GM19239 (cell line): ENCODE measurements at regions not wholly inside any gene's neighbourhood (a gene's known extent, or its start where the extent isn't known, plus 50 kb on each side); places are given as distances from the start of the nearest gene placed in this dataset.

Experiments
- DNase-seq: peaks from one replicate; pipeline ENCODE4 v3.0.0; 2011; ENCODE audit warnings: low spot score; ENCODE audit not compliant: insufficient read length
- FAIRE-seq: peaks from 2 replicates; lab custom pipeline; 2011; peaks lifted over from hg19 to GRCh38; lab: Jason Lieb, UNC

DNA sequence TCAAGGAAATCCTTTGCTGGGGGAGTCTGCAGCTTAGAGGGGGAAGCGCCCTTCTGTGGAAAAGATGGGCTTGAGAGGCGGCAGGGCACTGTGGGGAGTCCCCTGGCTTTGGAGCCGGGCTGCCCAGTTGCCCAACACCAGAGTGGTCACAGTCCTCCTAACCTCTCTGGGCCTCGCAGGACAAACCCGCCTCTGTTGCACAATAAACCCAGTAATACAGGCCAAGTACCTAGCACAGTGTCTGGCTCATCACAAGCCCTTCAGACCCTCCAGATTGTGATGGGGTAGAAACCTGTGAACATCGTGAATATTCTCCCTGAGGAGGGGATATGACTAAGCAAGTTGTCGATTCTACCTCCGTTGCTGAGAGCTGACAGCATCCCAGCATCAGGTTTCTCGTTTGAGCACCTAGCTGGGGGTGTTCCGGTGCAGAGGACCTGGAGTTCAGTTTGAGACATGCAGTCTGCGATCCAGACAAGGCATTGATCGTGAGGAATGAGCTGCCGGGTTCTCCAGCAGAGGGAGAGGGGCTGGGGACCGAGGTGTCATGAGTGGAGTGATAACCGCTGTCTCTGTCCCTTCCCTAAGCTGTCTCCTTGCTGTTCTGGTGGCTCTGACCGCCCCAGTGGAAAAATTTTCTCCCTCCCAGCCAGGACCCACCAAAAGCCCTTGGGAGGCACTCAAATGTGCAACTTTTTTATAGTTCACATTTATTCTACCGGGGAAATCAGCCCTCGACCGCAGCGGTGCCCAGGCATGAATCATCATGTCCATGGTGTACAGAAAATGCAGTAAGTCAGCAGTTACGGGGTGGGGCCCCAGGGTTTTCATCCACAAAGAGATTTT, 161.9 kb downstream of the WSCD1 start:
- DNase-seq = no peak
- FAIRE-seq = no peak

DNA sequence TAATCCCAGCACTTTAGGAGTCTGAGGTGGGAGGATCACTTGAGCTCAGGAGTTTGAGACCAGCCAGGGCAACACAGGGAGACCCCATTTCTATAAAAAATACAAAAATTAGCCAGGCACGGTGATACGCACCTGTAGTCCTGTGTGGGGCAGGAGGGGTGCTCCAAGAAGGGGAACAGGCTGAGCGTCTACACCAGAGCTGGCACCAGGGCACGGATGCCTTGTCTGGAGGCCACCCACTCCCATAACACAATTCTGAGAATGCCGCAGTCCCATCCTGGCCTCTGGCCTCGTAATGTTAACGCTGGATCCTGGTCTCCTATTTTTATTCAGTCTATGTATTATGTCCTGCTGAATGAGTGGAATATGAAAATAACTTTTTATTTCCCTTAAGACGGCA, 161.3 kb downstream of the WSCD1 start:
- FAIRE-seq = no peak
- no peak for DNase-seq

DNA sequence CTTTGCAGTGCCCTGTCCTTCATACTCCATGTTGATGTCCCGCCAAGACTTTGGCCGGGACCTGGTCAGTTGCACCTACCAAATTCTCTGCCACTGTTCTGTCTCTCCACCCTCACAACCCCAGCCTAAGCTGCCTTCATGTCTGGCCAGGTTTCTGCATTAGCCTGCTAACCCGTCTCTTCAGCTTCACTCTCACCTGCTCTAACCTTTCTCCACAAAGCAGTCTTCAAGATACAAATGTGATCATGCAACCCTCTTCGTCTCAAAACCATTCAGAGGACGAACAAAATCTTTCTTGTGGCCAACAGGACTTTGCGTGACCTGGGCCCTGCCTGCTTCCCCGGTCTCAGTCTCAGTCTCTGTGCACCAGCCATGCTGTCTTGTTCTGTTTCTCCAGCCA, 148.2 kb downstream of the WSCD1 start:
- no peak for FAIRE-seq

DNA sequence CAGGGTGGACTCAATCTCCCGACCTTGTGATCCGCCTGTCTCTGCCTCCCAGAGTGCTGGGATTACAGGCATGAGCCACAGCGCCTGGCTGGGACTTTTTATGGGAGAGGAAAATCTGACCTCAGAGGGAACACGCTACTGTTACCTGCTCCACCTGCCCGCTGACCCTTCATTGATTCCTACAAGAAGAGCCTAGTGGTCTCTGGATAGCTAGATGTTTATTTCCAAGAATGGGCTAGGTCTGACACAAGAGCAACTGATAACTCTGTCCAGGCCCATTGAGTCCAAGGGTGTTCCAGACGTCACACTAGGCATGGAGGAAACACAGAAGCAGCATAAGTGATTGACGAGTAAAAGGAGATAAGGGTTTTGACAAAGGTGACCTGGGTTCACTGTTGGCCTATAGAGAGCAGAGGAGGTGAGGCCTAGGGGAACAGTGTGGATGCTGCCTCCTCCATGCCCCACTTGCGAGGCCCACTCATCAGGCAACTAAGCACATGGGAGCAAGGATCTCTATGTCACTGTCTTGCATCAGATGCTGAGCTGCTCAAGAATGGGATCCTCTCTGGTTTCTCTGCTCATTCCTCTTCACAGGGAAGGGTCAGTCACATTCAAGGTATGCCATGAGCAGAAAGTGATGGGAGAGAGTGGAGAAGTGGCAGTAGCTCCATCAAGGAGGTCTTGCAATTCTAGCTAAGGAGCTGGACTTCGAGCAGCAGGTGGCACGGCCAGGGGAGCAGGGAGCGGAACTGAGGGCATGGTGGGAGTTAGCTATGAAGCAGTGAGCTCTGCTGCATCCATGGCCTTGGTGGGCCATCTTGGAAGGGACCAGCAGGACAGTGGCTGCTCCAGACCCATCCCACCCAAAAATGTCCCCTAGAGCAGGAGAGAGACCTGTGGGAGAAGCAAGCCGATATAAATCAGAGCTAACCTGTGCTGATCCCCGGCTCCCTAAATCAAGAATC, 145.2 kb downstream of the WSCD1 start:
- DNase-seq (no peak), FAIRE-seq (no peak)

More for the DNA sequence above, 148.2 kb downstream of the WSCD1 start:
- no peak for DNase-seq

DNA sequence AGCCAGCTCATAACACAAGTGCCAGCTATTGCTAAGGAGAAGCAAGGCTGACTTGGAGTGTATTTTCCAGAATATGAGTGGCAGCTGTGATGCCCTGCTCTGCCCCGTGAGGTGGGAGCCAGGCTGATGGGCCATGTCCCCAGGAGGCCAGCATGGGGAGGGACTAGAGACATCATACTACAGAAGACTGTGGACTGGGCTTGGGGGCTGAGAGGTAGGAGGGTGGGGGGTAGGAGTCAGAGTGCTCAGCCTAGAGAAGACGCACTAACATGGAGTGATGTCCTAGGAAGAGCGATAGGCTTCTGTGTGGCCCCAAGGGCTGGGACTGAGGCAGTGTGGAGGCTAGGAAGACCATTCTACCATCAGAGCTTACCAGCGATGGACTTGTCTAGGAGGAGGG, 143.7 kb downstream of the WSCD1 start:
- no peak for FAIRE-seq
- DNase-seq = no peak

DNA sequence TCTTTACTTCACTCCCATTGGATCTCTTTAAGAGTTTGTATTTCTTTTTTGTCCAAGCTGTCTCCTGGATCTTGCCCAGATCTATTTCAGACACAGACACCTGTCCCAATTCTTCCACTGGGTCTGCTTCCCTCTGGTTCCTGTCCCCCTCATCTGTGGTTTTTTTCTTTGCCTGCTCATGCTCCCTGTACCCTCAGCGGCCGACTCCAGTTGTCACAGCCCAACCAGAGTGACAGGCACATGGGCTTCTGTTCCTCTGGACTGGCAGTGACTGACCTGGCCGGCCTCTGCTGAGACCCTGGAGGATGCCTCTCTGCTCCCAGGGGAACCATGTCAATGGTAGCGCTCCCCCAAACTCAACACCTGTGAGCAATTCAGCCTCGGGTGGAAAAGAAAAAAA, 142.6 kb downstream of the WSCD1 start:
- no peak for FAIRE-seq
- DNase-seq = no peak

DNA sequence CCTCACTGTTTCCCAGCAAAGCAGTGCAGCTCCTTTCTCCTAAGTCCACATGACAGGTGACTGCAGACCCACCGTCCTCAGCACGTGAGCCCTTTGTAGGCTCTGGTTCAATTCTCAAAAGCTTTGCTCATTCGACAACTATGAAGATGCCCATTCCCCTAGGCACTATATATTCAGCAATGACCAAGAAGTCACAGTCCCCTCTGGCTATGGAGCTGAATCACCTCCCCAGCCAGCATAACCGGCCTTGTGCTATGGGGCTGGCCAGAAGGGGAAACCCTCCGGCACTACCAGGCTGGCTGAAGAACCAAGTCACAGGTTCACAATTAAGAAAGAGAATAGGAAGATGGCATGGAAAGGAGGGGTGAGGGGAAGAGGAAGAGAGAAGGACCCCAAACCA, 139.7 kb downstream of the WSCD1 start:
- no peak for FAIRE-seq

DNA sequence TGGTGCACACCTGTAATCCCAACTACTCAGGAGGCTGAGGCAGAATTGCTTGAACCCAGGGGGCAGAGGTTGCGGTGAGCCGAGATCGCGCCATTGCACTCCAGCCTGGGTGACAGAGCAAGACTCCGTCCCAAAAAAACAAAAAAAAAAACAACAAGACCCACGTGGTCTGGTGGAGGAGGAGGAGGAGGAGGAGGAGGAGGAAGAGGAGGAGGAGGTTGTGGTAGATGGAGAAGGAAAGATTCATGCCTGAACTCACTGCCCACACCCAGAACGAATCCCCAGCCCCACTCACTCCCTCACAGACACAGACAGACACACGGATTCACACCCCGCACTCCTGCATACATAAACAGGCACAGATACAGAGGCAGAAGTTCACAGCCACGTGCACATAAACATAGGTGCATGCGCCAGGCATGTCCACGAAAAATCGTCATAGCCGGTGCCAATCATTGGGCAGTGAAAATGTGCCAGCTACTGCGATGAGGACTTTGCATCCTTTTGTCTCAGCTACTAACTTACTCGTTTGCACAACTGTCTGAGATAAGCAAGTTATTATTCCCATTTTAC, 138.5 kb downstream of the WSCD1 start:
- no peak for FAIRE-seq

More for the DNA sequence above, 139.7 kb downstream of the WSCD1 start:
- no peak for DNase-seq

DNA sequence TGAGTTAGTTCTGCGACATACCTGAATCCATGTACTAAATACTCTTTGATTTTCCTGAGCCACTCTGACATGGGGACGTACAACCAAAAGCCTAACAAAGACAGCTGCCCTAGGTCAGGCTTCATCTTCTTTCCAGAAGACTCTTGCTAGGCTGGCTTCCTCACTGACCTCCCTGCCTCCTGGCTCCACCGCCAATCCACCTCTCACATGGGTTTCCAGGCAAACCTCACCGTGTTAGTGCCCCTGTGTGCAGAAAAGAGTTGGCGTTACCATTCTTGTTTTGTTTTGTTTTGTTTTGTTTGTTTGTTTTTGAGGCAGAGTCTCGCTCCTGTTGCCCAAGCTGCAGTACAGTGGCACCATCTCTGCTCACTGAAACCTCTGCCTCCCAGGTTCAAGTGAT, 135.3 kb downstream of the WSCD1 start:
- DNase-seq (no peak), FAIRE-seq (no peak)

More for the DNA sequence above, 138.5 kb downstream of the WSCD1 start:
- DNase-seq = no peak

DNA sequence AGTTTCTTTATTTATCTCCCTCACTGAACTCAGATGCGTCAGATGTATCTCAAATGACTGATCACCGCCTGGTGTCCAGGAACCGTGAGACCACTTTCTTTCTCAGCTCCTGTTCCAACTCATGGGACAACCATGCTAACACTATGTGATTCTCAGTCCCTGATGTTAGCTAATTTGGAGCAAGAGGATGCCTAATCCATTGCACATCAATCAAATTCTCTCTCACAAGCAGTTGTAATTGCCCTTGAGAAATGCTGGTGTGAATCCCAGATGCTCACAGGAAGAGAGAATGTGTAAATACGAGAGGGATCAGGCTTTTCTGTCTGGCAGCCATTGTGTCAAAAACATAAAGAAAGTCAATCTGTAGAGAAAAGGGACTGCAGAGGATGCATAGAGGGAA, 134.9 kb downstream of the WSCD1 start:
- FAIRE-seq = no peak
- DNase-seq = no peak

DNA sequence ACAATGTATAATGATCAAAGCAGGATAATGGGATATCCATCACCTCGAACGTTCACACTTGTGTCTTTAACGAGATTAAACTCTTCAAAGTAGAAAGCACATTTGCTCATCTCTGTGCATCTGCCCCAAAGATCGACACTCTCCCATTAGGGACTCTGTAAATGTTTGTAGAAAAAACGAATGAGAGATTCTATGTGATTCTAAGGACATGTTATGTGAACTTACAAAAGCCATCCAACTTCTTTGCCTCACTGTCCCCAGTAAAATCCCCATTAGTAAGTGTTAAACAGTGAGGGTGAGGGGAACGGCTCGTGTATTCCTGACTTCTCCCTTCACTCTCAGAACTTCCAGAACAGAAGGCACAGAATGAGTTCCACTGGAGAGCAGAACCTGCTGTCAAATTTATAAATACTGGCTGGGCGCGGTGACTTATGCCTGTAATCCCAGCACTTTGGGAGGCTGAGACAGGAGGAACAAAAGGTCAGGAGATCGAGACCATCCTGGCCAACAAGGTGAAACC, 134.1 kb downstream of the WSCD1 start:
- FAIRE-seq (no peak), DNase-seq (no peak)

DNA sequence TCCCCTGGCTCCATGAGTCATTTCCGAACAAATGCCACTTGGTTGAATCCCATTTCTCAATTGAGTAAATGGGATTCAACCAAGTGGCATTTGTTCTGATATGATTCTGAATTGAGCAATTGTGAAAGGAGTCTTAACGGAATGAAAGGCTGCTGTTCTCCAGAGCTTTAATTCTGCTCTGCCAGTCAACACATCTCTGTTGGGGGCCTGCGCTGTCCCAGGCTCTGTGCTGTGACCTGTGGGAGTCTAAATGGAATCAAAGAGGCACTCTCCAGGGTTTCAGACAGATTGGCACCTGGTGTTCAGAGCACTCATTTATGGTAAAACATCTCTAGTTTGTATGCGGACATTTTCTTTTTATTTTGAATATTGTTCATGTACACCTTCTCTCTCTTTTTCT, 126.2 kb downstream of the WSCD1 start:
- no peak for DNase-seq
- FAIRE-seq = no peak

DNA sequence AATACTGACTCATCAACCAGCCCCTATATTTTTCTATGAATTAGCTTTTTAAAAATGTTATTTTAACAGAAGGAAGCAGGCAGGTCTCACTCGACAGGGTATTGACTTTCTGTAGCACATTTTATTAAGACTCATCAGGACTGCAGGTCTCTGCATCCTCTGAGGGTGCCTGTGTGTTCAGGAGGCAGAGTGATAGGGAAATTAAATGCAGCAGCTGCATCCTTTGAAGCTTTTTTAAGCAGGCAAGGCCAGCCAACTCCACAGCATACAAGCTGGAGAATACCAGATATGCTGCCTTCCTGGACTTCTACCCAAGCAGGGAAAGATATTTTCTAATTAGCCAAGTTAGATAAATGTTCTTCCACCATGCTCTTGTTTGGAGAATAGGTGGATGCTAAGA, 124.9 kb downstream of the WSCD1 start:
- FAIRE-seq = no peak
- no peak for DNase-seq

DNA sequence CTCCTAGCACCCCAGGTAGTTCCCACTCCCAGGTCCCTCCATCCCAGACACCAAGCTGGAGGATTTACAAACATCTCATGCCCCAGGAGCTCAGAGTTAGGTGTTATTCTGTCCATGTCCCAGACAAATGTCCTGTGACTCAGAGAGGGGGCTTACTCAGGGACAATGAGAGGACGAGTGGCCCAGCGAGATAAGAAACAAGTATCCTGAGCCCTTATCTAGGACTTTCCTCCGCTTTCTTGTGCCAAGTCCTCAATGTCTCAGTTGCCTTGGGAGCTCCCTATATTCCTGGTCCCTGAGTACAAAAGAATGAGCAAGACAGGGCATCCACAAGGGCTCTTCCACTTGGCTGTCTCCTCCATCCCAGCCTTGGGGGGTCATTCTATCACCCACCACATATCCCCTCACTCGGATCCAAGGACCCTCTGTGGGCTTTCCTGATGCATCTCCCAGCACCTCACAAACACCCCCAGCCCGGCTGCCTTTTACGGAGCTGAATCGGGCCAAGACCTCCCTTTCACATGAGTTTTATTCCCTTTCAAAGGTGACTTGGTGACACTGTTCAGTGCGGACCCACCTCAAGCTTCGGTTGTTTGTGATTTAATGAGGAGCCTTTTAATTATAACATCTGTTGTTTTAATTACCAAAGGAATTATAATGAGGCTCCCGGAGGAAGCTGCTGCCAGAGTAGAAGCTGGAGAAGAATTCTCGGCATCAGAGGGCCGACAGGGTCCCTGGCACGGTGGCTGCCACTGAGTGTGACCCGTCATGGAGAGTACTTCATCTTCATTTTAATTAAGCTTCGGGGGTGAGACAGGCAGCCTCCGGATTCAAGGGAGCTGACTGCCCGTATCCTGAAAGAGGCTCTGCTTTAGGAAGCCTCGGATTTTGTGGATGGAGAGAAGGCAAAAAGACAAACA, 121.5 kb downstream of the WSCD1 start:
- FAIRE-seq (no peak), DNase-seq (no peak)

DNA sequence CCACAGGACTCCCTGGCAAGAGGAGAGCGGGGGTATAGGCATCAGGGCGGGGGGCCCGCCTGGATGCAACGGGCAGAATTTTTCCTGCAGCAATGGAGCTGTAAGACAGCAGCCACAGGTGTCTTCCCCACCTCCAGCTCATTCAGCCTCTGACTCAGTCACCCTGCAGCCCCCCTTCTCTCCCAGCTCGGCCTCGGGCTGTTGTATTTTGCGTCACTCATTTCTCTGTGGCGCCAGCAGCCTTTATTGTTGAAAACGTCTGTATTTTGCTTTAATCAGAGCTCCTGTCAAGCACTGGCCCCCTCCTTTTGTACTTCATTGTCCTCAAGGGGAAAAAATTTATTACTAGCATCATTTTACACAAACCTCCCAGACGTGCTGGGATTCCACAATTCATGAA, 117.7 kb downstream of the WSCD1 start:
- DNase-seq (no peak), FAIRE-seq (no peak)

DNA sequence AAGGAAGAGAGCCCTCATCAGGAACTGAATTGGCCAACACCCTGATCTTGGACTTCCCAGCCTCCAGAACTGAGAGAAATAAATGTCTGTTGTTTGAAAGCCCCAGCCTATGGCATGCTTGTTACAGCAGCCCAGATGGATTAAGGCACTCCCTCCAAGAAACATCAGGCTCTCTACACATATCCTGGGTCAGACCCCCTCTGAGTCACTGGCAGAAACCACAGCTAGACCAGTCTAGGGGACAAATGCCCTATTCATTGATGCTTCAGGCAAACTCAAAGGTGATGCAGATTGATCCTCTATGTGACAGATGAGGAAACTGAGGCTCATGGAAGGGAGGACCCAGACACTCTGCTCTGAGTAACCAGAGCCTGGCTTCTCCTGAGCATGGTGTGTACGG, 116.8 kb downstream of the WSCD1 start:
- FAIRE-seq = no peak

DNA sequence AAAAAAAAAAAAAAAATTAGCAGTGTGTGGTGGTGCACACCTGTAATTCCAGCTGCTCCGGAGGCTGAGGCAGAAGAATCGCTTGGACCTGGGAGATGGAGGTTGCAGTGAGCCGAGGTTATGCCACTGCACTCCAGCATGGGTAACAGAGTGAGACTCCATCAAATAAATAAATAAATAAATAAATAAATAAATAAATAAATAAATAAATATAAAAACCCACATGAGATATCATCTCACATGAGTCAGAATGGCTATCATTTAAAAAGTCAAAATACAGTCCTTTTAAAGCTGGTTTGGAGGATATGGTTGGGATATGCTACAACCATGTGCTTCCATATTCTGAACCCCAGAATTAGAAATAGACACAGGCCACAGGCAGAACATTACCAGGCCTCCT, 114.3 kb downstream of the WSCD1 start:
- DNase-seq = no peak
- FAIRE-seq = no peak

More for the DNA sequence above, 116.8 kb downstream of the WSCD1 start:
- DNase-seq = no peak

DNA sequence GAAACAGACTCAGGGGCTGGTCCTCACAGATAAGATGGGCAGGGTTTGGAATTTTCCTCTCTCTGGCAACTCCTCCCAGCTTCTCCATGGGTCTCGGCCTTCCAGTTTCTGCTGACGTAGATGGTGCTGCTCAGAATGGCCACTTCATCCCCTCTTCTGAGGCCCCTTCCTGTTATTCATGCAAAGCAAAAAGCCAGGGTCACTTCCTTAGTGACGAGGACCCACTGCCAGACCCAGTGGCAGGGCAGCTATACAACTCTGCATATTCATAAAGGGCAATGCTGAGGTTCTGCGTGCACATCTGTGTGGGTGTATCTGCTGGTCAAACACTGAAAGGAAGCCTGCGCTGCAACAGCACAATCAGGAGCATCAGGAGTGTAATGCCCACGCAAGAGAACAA, 108.8 kb downstream of the WSCD1 start:
- FAIRE-seq (no peak), DNase-seq (no peak)

DNA sequence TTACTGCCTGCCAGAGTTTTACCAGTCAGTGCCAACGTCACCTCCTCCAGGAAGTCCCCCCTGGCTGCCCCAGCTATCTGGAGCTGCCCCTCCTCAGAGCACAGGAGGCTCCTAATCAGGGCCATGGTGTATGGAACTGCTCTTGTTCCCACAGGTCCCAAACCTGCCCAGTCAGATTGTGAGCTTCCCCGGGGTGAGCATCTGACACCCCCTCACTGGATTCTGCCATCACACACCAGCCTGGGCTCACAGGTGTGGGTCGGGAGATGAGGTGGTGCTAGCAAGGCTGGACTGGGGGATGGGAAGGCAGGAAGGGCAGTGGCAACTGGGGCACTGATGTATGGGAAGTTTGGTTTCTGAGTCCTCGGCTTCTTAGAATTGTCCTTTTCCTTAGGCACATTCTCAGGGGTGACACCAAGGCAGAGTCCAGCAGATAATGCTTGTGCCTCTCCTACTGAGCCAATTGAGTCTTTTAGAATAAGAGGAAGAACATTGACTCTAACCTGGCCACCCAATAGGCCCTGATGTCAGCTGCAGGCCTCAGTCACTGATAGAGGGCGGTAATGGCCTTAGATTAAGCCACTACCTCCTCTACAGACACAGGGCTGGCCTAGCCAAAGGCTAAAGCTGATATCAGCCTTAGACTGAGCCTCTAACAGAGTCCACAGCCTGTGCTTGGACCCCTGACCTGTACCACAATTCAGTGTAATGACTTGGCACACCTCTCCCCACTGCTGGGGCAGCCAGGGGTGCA, 107.9 kb downstream of the WSCD1 start:
- no peak for FAIRE-seq
- no peak for DNase-seq
